Body of pancreas (tissue), 4 donors: ENCODE measurements at regions not wholly inside any gene's neighbourhood (a gene's known extent, or its start where the extent isn't known, plus 50 kb on each side); places are given as distances from the start of the nearest gene placed in this dataset.
"Not testable (repeated sequence)": the region's sequence is repeated elsewhere in the genome, so short reads cannot be mapped to it uniquely, and the experiment has no call there.

ENCODE experiments used
- ATAC-seq: fragments of 150-250 bp; one replicate; pipeline ENCODE4 v1.9.1; 2016
- DNase-seq, 4 donors: peaks; one replicate each; pipeline ENCODE4 v3.0.0-alpha.2; 2019
- H3K27ac ChIP-seq, 4 donors: fragments of 200-600 bp; sonication (generic); 1 replicate in 3 of 4; 2 replicates in 1 of 4; pipeline versions ENCODE4 v1.5.1 to v1.6.1; 2016 to 2019; ENCODE audit warnings: mild to moderate bottlenecking in 1 of 4, mixed read lengths in 1 of 4, moderate library complexity in 1 of 4
- H3K27me3 ChIP-seq, 2 donors: fragments of 200-600 bp; sonication (generic); one replicate each; pipeline ENCODE4 v1.6.0; 2016; ENCODE audit warnings: mild to moderate bottlenecking in 1 of 2
- H3K36me3 ChIP-seq, 2 donors: fragments of 200-600 bp; sonication (generic); replicated peaks in 1 of 2; 2 replicates each; pipeline ENCODE4 v1.5.1; 2016; ENCODE audit warnings: low read depth in 2 of 2; ENCODE audit not compliant: insufficient read depth in 1 of 2
- H3K4me1 ChIP-seq: fragments of 200-600 bp; sonication (generic); one replicate; pipeline ENCODE4 v1.6.0; 2016
- H3K4me3 ChIP-seq, 2 donors: fragments of 200-600 bp; sonication (generic); 1 replicate in 1 of 2; 2 replicates in 1 of 2; pipeline ENCODE4 v1.5.1; 2016 to 2019
- H3K9me3 ChIP-seq, 3 donors: fragments of 200-600 bp; sonication (generic); 1 replicate in 2 of 3; 2 replicates in 1 of 3; pipeline ENCODE4 v1.5.1; 2016
- CTCF ChIP-seq, 7 experiments: fragments of 450-650 bp in 4 of 7; fragments of 200-600 bp in 3 of 7; sonication (generic) in 3 of 7; IDR thresholded peaks; one replicate each; pipeline ENCODE4 v1.5.1; 2016 to 2019; ENCODE audit warnings: antibody characterized with exemption in 7 of 7
- POLR2A ChIP-seq, 3 donors: fragments of 450-650 bp; IDR thresholded peaks; one replicate each; pipeline ENCODE4 v1.6.1; 2016; ENCODE audit warnings: antibody characterized with exemption in 3 of 3, mild to moderate bottlenecking in 2 of 3
- WGBS, 2 donors: methylation state at CpG; one replicate each; pipeline ENCODE4 v1.1.5; 2017; 5-methylcytosine and 5-hydroxymethylcytosine counted together
- intact Hi-C: fragments of 100-400 bp; cut with DNase I; formaldehyde crosslinking; loops from one replicate; pipeline ENCODE4 v1.15.1; 2023

- intact Hi-C loops, result no loop called here
- H3K36me3 ChIP-seq, result no peaks in the 10 kb centered on the region
- no peaks in the 10 kb centered on the region for H3K4me1 ChIP-seq
- no peak for DNase-seq
- H3K4me3 ChIP-seq, result no peak overlapping the region
- 89 to 100% methylated on average over 1 of the region's 1 CpG for WGBS, 2 donors
- H3K27me3 ChIP-seq, result no peaks in the 10 kb centered on the region
- no peak for ATAC-seq
- H3K9me3 ChIP-seq, result no peaks in the 10 kb centered on the region
- H3K27ac ChIP-seq, result no peak overlapping the region
- no peak for TF ChIP-seq POLR2A (IDR thresholded peaks at IDR 0.05)
Measured at GRCh38 chr5:145396888-145397287, 438.3 kb downstream of the PRELID2 start.

- ATAC-seq, result not testable (repeated sequence)
Measured at GRCh38 chr5:145395151-145395550, 440.0 kb downstream of the PRELID2 start.

GRCh38 chr5:145393426-145393825 is 441.7 kb downstream of the PRELID2 start:
- TF ChIP-seq CTCF (IDR thresholded peaks at IDR 0.05) (no peak), POLR2A (IDR thresholded peaks at IDR 0.05) (no peak)

More at GRCh38 chr5:145395151-145395550, 440.0 kb downstream of the PRELID2 start:
- H3K4me3 ChIP-seq, H3K9me3 ChIP-seq, H3K36me3 ChIP-seq, intact Hi-C loops, H3K27me3 ChIP-seq, H3K27ac ChIP-seq, DNase-seq, H3K4me1 ChIP-seq: not testable (repeated sequence)
- 76 to 82% methylated on average over 7 of the region's 7 CpGs for WGBS, 2 donors

GRCh38 chr5:145389047-145389446 is 446.1 kb downstream of the PRELID2 start:
- ATAC-seq (no peak), DNase-seq (no peak)
- no peak for TF ChIP-seq CTCF (IDR thresholded peaks at IDR 0.05)
- TF ChIP-seq POLR2A (IDR thresholded peaks at IDR 0.05), result no peak
- H3K4me3 ChIP-seq, result no peak overlapping the region
- H3K9me3 ChIP-seq, result no peaks in the 10 kb centered on the region
- no peaks in the 10 kb centered on the region for H3K36me3 ChIP-seq
- 0 to 41% methylated on average over 1 of the region's 1 CpG for whole genome bisulfite sequencing, 2 donors
- H3K4me1 ChIP-seq, result no peaks in the 10 kb centered on the region
- no peaks in the 10 kb centered on the region for H3K27me3 ChIP-seq
- intact Hi-C loops, result no loop called here
- H3K27ac ChIP-seq, result no peak overlapping the region

More at GRCh38 chr5:145393426-145393825, 441.7 kb downstream of the PRELID2 start:
- H3K4me1 ChIP-seq, result no peaks in the 10 kb centered on the region
- ATAC-seq, result no peak
- no peaks in the 10 kb centered on the region for H3K9me3 ChIP-seq
- no peak for DNase-seq
- no peaks in the 10 kb centered on the region for H3K36me3 ChIP-seq
- intact Hi-C loops, result no loop called here
- no peak overlapping the region for H3K4me3 ChIP-seq
- WGBS, 2 donors, result 68 to 71% methylated on average over 3 of the region's 3 CpGs
- no peaks in the 10 kb centered on the region for H3K27me3 ChIP-seq
- H3K27ac ChIP-seq, result no peak overlapping the region

- 96% methylated on average over 2 of the region's 2 CpGs for WGBS, 2 donors
- no peak overlapping the region for H3K4me3 ChIP-seq
- no peaks in the 10 kb centered on the region for H3K4me1 ChIP-seq
- no peaks in the 10 kb centered on the region for H3K9me3 ChIP-seq
- TF ChIP-seq CTCF (IDR thresholded peaks at IDR 0.05) (no peak), POLR2A (IDR thresholded peaks at IDR 0.05) (no peak)
- H3K36me3 ChIP-seq, result no peaks in the 10 kb centered on the region
- H3K27ac ChIP-seq, result no peak overlapping the region
- intact Hi-C loops, result no loop called here
- no peaks in the 10 kb centered on the region for H3K27me3 ChIP-seq
- DNase-seq (no peak), ATAC-seq (no peak)
Measured at GRCh38 chr5:145385276-145385675, 449.9 kb downstream of the PRELID2 start.

- WGBS, 2 donors, result 0 to 55% methylated on average over 1 of the region's 1 CpG
- ATAC-seq (no peak), DNase-seq (no peak)
- Histone ChIP-seq H3K36me3 (no peaks in the 10 kb centered on the region), H3K9me3 (peaks cover 0 to 24% (median 0%) of the 10 kb centered on the region in 3 donors), H3K27ac (no peak overlapping the region), H3K4me1 (no peaks in the 10 kb centered on the region), H3K27me3 (no peaks in the 10 kb centered on the region), H3K4me3 (no peak overlapping the region)
- intact Hi-C loops, result no loop called here
- TF ChIP-seq CTCF (IDR thresholded peaks at IDR 0.05), result no peak
- TF ChIP-seq POLR2A (IDR thresholded peaks at IDR 0.05), result no peak
Measured at GRCh38 chr5:145378226-145378625, 456.9 kb downstream of the PRELID2 start.
